GM12878 (cell line): ENCODE measurements at regions not wholly inside any gene's neighbourhood (a gene's known extent, or its start where the extent isn't known, plus 50 kb on each side); places are given as distances from the start of the nearest gene placed in this dataset.

Experiments used
- TF ChIP-seq, protein P1 (sequence below), 3 experiments: IDR thresholded peaks in 2 of 3; conservative IDR thresholded peaks in 1 of 3; 2 replicates each; pipeline ENCODE4 v1.5.1; 2011; ENCODE audit warnings: low read depth in 3 of 3, low read length in 3 of 3, mild to moderate bottlenecking in 3 of 3, control low read depth in 2 of 3, moderate library complexity in 2 of 3, inconsistent platforms in 1 of 3, mixed read lengths in 1 of 3; ENCODE audit not compliant: control insufficient read depth in 2 of 3, insufficient read depth in 1 of 3; ENCODE audit errors: extremely low read depth in 1 of 3
- TF ChIP-seq, protein P2 (sequence below): IDR thresholded peaks from 2 replicates; pipeline ENCODE4 v1.6.1; 2011; ENCODE audit warnings: borderline replicate concordance, low read depth, mild to moderate bottlenecking, moderate library complexity, mixed read lengths, low read length; ENCODE audit not compliant: insufficient read depth; ENCODE audit errors: extremely low read length

DNA sequence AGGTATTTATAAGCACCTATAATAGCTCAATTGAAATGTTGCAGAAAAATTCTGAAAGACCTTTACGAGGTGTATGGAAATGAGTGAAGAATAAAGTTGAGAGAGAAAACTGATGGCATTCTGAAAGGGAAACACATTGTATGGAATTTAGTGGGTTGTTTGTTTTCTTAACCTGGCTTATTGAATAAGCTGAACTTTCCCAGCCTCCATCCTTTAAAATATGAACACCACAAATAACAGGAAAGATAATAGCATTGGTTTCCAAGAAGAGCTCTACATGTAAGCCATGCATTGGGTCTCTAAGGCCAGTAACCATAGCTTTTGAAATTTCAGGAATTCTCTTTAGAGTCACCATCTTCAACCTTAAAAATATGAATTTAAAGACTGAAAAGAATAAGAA, 709.0 kb downstream of the USP25 start:
- TF ChIP-seq, protein P1, sequence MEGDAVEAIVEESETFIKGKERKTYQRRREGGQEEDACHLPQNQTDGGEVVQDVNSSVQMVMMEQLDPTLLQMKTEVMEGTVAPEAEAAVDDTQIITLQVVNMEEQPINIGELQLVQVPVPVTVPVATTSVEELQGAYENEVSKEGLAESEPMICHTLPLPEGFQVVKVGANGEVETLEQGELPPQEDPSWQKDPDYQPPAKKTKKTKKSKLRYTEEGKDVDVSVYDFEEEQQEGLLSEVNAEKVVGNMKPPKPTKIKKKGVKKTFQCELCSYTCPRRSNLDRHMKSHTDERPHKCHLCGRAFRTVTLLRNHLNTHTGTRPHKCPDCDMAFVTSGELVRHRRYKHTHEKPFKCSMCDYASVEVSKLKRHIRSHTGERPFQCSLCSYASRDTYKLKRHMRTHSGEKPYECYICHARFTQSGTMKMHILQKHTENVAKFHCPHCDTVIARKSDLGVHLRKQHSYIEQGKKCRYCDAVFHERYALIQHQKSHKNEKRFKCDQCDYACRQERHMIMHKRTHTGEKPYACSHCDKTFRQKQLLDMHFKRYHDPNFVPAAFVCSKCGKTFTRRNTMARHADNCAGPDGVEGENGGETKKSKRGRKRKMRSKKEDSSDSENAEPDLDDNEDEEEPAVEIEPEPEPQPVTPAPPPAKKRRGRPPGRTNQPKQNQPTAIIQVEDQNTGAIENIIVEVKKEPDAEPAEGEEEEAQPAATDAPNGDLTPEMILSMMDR (IDR thresholded peaks at IDR 0.05 in 2 of 3, conservative IDR thresholded peaks at IDR 0.05 in 1 of 3; ENCODE audit: control insufficient read depth in 2 of 3, extremely low read depth in 1 of 3, insufficient read depth in 1 of 3, low read depth in 3 of 3, low read length in 3 of 3), result no peak
- TF ChIP-seq, protein P2, sequence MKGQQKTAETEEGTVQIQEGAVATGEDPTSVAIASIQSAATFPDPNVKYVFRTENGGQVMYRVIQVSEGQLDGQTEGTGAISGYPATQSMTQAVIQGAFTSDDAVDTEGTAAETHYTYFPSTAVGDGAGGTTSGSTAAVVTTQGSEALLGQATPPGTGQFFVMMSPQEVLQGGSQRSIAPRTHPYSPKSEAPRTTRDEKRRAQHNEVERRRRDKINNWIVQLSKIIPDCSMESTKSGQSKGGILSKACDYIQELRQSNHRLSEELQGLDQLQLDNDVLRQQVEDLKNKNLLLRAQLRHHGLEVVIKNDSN, result no peak
